K562 (cell line): ENCODE measurements at regions not wholly inside any gene's neighbourhood (a gene's known extent, or its start where the extent isn't known, plus 50 kb on each side); places are given as distances from the start of the nearest gene placed in this dataset.

ENCODE experiments used
- ARNT ChIP-seq, 2 experiments: fragments of 450-650 bp; IDR thresholded peaks; 2 replicates each; pipeline ENCODE4 v1.6.1; 2016; ENCODE audit warnings: mild to moderate bottlenecking in 1 of 2
- BRF1 ChIP-seq: IDR thresholded peaks from 3 replicates; pipeline ENCODE4 v1.6.1; 2011; ENCODE audit warnings: borderline replicate concordance, mild to moderate bottlenecking; ENCODE audit not compliant: insufficient read length; ENCODE audit errors: extremely low read depth
- CBX1 ChIP-seq: sonication (generic); IDR thresholded peaks from 2 replicates; pipeline ENCODE4 v1.6.1; 2016; ENCODE audit warnings: antibody characterized with exemption, low read depth, mild to moderate bottlenecking
- EZH2 ChIP-seq: IDR thresholded peaks from 2 replicates; pipeline ENCODE4 v1.6.1; 2012; ENCODE audit warnings: low read depth, mild to moderate bottlenecking, inconsistent platforms, low read length, borderline replicate concordance
- KDM2B ChIP-seq: fragments of 250-450 bp; sonication (Bioruptor Pico); IDR thresholded peaks from 2 replicates; pipeline ENCODE4 v1.8.0; 2021; ENCODE audit warnings: mild to moderate bottlenecking, moderate library complexity
- KDM4B ChIP-seq, 2 experiments: fragments of 450-650 bp in 1 of 2; sonication (generic) in 1 of 2; IDR thresholded peaks; 2 replicates each; pipeline ENCODE4 v1.6.1; 2016 to 2017; ENCODE audit warnings: borderline replicate concordance in 2 of 2, antibody characterized with exemption in 1 of 2, low read depth in 1 of 2, mild to moderate bottlenecking in 1 of 2
- NR2C1 ChIP-seq, 2 experiments: fragments of 450-650 bp; IDR thresholded peaks; 2 replicates each; pipeline ENCODE4 v1.6.1; 2017; ENCODE audit warnings: mild to moderate bottlenecking in 2 of 2, antibody characterized with exemption in 1 of 2, inconsistent platforms in 1 of 2, missing compliant biosample characterization in 1 of 2, missing genetic modification characterization in 1 of 2
- PURB ChIP-seq: sonication (generic); formaldehyde crosslinking; IDR thresholded peaks from 2 replicates; pipeline ENCODE4 v1.9.0; 2021; ENCODE audit warnings: low read depth, mild to moderate bottlenecking, missing genetic modification reagents
- RCOR1 ChIP-seq, 2 experiments: IDR thresholded peaks; 2 replicates each; pipeline ENCODE4 v1.6.1; 2012; ENCODE audit warnings: low read depth in 2 of 2, low read length in 2 of 2, borderline replicate concordance in 1 of 2, improper control_type of control experiment in 1 of 2
- ZNF263 ChIP-seq: sonication (generic); formaldehyde crosslinking; IDR thresholded peaks from 2 replicates; pipeline ENCODE4 v1.8.0; 2022; ENCODE audit warnings: mild to moderate bottlenecking, missing genetic modification reagents, borderline replicate concordance
- ZNF830 ChIP-seq: fragments of 250-450 bp; sonication (Bioruptor Pico); IDR thresholded peaks from 2 replicates; pipeline ENCODE4 v1.5.0; 2021; ENCODE audit warnings: mild to moderate bottlenecking
- TF ChIP-seq, protein P1 (sequence below): IDR thresholded peaks from 2 replicates; pipeline ENCODE4 v1.6.1; 2011; ENCODE audit not compliant: insufficient read length; ENCODE audit errors: extremely low read depth
- TF ChIP-seq, protein P2 (sequence below): sonication (generic); formaldehyde crosslinking; IDR thresholded peaks from 2 replicates; pipeline ENCODE4 v1.8.0; 2022; ENCODE audit warnings: missing genetic modification reagents, mild to moderate bottlenecking, borderline replicate concordance

DNA sequence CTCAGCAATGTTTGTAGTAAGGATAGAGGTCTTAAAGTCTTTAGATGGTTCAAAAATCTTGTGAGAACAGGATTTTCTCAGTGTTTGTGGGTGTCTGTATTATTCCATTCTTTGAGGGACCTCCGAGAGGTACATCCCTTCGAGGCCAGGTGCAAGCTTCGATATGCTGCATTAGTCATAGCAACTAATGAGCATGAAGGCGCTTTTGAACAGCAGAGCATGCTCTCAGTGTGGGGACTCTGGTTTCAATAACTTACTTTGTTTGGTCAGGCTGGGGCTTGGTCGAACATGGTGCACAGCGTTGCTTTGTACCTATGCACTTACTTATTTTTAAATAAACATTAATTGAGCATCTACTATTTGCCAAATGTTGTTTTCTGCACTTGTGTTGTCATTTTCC lies 297.9 kb downstream of the CLIC5 start (continued):
- TF ChIP-seq KDM4B (IDR thresholded peaks at IDR 0.05; ENCODE audit: borderline replicate concordance in 2 of 2, low read depth in 1 of 2) (no peak), PURB (CRISPR knock-in tag) (no peak), RCOR1 (IDR thresholded peaks at IDR 0.05; ENCODE audit: borderline replicate concordance in 1 of 2, low read depth in 2 of 2, low read length in 2 of 2) (no peak), ZNF830 (CRISPR knock-in tag) (no peak), NR2C1 (IDR thresholded peaks at IDR 0.05) (no peak), NR2C1 (tag; IDR thresholded peaks at IDR 0.05) (no peak), BRF1 (no peak), KDM2B (CRISPR knock-in tag) (no peak), CBX1 (no peak), ZNF263 (CRISPR knock-in tag) (no peak), EZH2 (no peak), ARNT (IDR thresholded peaks at IDR 0.05) (no peak)
- TF ChIP-seq, protein P1, sequence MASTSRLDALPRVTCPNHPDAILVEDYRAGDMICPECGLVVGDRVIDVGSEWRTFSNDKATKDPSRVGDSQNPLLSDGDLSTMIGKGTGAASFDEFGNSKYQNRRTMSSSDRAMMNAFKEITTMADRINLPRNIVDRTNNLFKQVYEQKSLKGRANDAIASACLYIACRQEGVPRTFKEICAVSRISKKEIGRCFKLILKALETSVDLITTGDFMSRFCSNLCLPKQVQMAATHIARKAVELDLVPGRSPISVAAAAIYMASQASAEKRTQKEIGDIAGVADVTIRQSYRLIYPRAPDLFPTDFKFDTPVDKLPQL, result no peak
- TF ChIP-seq, protein P2, sequence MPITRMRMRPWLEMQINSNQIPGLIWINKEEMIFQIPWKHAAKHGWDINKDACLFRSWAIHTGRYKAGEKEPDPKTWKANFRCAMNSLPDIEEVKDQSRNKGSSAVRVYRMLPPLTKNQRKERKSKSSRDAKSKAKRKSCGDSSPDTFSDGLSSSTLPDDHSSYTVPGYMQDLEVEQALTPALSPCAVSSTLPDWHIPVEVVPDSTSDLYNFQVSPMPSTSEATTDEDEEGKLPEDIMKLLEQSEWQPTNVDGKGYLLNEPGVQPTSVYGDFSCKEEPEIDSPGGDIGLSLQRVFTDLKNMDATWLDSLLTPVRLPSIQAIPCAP (CRISPR knock-in tag), result no peak
